Duodenal mucosa (tissue), 2 donors: ENCODE measurements at regions not wholly inside any gene's neighbourhood (a gene's known extent, or its start where the extent isn't known, plus 50 kb on each side); places are given as distances from the start of the nearest gene placed in this dataset.
"Not testable (repeated sequence)": the region's sequence is repeated elsewhere in the genome, so short reads cannot be mapped to it uniquely, and the experiment has no call there.

ENCODE experiments used
- H3K27ac ChIP-seq: one replicate; pipeline ENCODE4 v1.7.0; 2013; ENCODE audit warnings: low read depth, low read length
- H3K27me3 ChIP-seq, 2 donors: one replicate each; pipeline ENCODE4 v1.7.0; 2013; ENCODE audit warnings: low read length in 2 of 2, control low read depth in 1 of 2; ENCODE audit not compliant: insufficient read depth in 2 of 2, control insufficient read depth in 1 of 2
- H3K36me3 ChIP-seq, 2 donors: one replicate each; pipeline ENCODE4 v1.7.0; 2013; ENCODE audit warnings: low read length in 2 of 2, control low read depth in 1 of 2; ENCODE audit not compliant: insufficient read depth in 2 of 2, control insufficient read depth in 1 of 2
- H3K4me1 ChIP-seq, 2 donors: one replicate each; pipeline ENCODE4 v1.7.0; 2013; ENCODE audit warnings: low read length in 2 of 2, control low read depth in 1 of 2; ENCODE audit not compliant: insufficient read depth in 2 of 2, control insufficient read depth in 1 of 2
- H3K4me3 ChIP-seq, 2 donors: one replicate each; pipeline ENCODE4 v1.7.0; 2013; ENCODE audit warnings: low read length in 2 of 2, low read depth in 1 of 2
- H3K9ac ChIP-seq, 2 donors: one replicate each; pipeline ENCODE4 v1.7.0; 2013; ENCODE audit warnings: low read length in 2 of 2, low read depth in 1 of 2
- H3K9me3 ChIP-seq, 2 donors: one replicate each; pipeline ENCODE4 v1.7.0; 2013; ENCODE audit warnings: low read length in 2 of 2, control low read depth in 1 of 2; ENCODE audit not compliant: control insufficient read depth in 1 of 2

GRCh38 chr22:34814260-34815025 is 251.5 kb upstream of the ISX start:
- H3K36me3 ChIP-seq = no peaks in the 10 kb centered on the region
- no peak overlapping the region for H3K9ac ChIP-seq
- no peaks in the 10 kb centered on the region for H3K27me3 ChIP-seq
- no peak overlapping the region for H3K27ac ChIP-seq
- H3K9me3 ChIP-seq = no peaks in the 10 kb centered on the region
- no peak overlapping the region for H3K4me3 ChIP-seq
- no peaks in the 10 kb centered on the region for H3K4me1 ChIP-seq

GRCh38 chr22:34829485-34829884 is 236.5 kb upstream of the ISX start:
- Histone ChIP-seq H3K9ac (no peak overlapping the region), H3K27me3 (no peaks in the 10 kb centered on the region), H3K9me3 (no peaks in the 10 kb centered on the region), H3K36me3 (no peaks in the 10 kb centered on the region), H3K27ac (no peak overlapping the region), H3K4me3 (no peak overlapping the region), H3K4me1 (no peaks in the 10 kb centered on the region)

GRCh38 chr22:34834059-34834458 is 231.9 kb upstream of the ISX start:
- no peak overlapping the region for H3K27ac ChIP-seq
- no peaks in the 10 kb centered on the region for H3K4me1 ChIP-seq
- H3K4me3 ChIP-seq = no peak overlapping the region
- no peaks in the 10 kb centered on the region for H3K27me3 ChIP-seq
- no peak overlapping the region for H3K9ac ChIP-seq
- no peaks in the 10 kb centered on the region for H3K36me3 ChIP-seq
- H3K9me3 ChIP-seq = no peaks in the 10 kb centered on the region

GRCh38 chr22:34834541-34834940 is 231.4 kb upstream of the ISX start:
- not testable (repeated sequence) for H3K27ac ChIP-seq

GRCh38 chr22:34841331-34841771 is 224.6 kb upstream of the ISX start:
- H3K27ac ChIP-seq = no peak overlapping the region
- H3K9ac ChIP-seq = no peak overlapping the region
- no peaks in the 10 kb centered on the region for H3K36me3 ChIP-seq
- H3K9me3 ChIP-seq = no peaks in the 10 kb centered on the region
- no peaks in the 10 kb centered on the region for H3K4me1 ChIP-seq
- H3K4me3 ChIP-seq = no peak overlapping the region
- no peaks in the 10 kb centered on the region for H3K27me3 ChIP-seq

More at GRCh38 chr22:34834541-34834940, 231.4 kb upstream of the ISX start:
- not testable (repeated sequence) for H3K9ac ChIP-seq, H3K9me3 ChIP-seq, H3K27me3 ChIP-seq, H3K36me3 ChIP-seq, H3K4me1 ChIP-seq, H3K4me3 ChIP-seq

- Histone ChIP-seq H3K4me1 (no peaks in the 10 kb centered on the region), H3K9ac (no peak overlapping the region), H3K9me3 (no peaks in the 10 kb centered on the region), H3K27ac (no peak overlapping the region), H3K36me3 (no peaks in the 10 kb centered on the region), H3K27me3 (no peaks in the 10 kb centered on the region), H3K4me3 (no peak overlapping the region)
Measured at GRCh38 chr22:34841911-34842310, 224.0 kb upstream of the ISX start.

GRCh38 chr22:34842630-34843029 is 223.3 kb upstream of the ISX start:
- H3K27ac ChIP-seq = no peak overlapping the region
- no peaks in the 10 kb centered on the region for H3K36me3 ChIP-seq
- no peaks in the 10 kb centered on the region for H3K27me3 ChIP-seq
- H3K9me3 ChIP-seq = no peaks in the 10 kb centered on the region
- H3K9ac ChIP-seq = no peak overlapping the region
- no peak overlapping the region for H3K4me3 ChIP-seq
- no peaks in the 10 kb centered on the region for H3K4me1 ChIP-seq

- not testable (repeated sequence) for H3K9me3 ChIP-seq, H3K27me3 ChIP-seq, H3K27ac ChIP-seq, H3K4me3 ChIP-seq, H3K36me3 ChIP-seq, H3K9ac ChIP-seq, H3K4me1 ChIP-seq
Measured at GRCh38 chr22:34843743-34844142, 222.2 kb upstream of the ISX start.

- no peaks in the 10 kb centered on the region for H3K9me3 ChIP-seq
- H3K9ac ChIP-seq = no peak overlapping the region
- H3K27me3 ChIP-seq = no peaks in the 10 kb centered on the region
- H3K36me3 ChIP-seq = no peaks in the 10 kb centered on the region
- H3K4me1 ChIP-seq = no peaks in the 10 kb centered on the region
- no peak overlapping the region for H3K4me3 ChIP-seq
- no peak overlapping the region for H3K27ac ChIP-seq
Measured at GRCh38 chr22:34845391-34845790, 220.6 kb upstream of the ISX start.

GRCh38 chr22:34847072-34847471 is 218.9 kb upstream of the ISX start:
- Histone ChIP-seq H3K36me3 (no peaks in the 10 kb centered on the region), H3K4me3 (no peak overlapping the region), H3K4me1 (no peaks in the 10 kb centered on the region), H3K27me3 (no peaks in the 10 kb centered on the region), H3K9ac (no peak overlapping the region), H3K27ac (no peak overlapping the region), H3K9me3 (no peaks in the 10 kb centered on the region)
